Activated T-cell treated with anti-CD3 and anti-CD28 coated beads for 48 hours (primary cell): ENCODE measurements at regions not wholly inside any gene's neighbourhood (a gene's known extent, or its start where the extent isn't known, plus 50 kb on each side); places are given as distances from the start of the nearest gene placed in this dataset.
"Not testable (repeated sequence)": the region's sequence is repeated elsewhere in the genome, so short reads cannot be mapped to it uniquely, and the experiment has no call there.

Source experiments
- DNase-seq: peaks from one replicate; pipeline ENCODE4 v3.0.0-alpha.2; 2020; ENCODE audit warnings: low read depth

DNA sequence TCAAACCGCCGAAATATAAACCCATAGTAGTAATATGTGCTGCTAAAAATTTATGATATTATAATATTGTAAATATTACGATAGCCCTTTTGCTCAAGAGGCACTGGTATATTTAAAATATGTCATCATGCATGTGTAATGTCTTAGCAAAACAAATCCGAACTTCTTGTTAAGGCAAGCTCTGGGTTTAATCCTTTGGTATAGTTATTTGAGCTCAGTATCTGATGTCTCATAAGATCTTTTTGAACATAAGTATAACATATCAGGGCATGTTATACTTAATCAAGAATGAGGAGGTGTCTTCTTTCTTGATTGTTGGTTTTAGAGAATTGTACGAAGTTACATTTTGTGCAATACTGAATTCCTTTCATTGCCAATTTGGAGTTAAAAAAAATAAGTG is 154.1 kb upstream of the CBLB start:
- DNase-seq = no peak

DNA sequence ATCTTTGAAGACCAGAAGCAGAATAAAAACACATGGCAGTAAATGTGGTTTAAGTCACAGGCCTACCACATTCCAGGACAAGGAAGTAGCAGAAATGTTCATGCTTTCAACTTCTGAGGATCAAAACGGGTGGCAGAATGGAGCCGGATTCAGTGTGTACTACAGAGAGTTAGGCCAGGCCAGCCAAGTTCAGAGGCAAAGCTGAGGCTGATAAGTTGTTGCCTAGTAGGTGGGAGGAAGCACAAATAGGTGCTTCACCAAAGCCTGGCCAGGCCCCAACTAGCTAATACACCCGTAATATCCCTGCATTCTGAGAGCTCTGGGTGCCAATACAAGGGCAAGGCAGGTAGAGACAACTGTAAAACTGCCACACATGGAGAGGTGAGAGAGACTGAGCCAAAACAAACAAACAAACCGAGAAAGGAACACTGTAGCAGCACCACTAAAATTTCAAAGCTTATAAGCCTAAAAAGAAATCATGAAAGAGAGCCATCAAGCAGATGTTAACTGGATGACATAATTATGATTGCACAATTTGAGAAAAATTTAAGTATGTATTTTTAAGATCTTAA is 156.4 kb upstream of the CBLB start:
- DNase-seq = no peak

DNA sequence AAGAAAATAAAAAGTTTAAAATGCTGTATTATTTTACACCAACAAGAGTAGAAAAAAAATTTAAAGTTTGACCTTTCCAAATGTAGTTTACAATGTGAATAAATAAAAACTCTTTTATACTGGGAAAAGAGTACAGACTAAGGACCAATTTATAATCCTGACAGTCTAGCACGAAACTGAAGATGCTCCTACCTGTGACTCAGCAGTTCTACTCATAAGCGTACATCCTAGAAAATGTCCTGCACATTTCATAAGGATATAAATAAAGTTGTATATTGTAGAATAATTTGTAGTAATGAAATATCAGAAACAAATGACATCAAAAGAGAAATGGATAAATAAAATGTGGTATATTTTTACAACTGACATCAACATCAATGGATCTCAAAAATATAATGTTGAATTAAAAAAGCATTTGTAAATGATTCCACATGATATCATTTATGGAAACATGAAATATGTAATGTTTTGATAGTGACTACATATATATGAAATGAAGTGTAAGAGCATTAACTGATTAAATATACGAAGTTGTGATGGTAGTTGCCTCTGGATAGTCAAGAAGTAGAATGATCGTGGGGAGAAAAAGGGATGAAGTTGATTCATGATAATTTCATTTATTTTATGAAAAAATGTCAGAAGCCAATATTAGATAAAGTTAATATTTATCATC is 161.3 kb upstream of the CBLB start:
- no peak for DNase-seq

DNA sequence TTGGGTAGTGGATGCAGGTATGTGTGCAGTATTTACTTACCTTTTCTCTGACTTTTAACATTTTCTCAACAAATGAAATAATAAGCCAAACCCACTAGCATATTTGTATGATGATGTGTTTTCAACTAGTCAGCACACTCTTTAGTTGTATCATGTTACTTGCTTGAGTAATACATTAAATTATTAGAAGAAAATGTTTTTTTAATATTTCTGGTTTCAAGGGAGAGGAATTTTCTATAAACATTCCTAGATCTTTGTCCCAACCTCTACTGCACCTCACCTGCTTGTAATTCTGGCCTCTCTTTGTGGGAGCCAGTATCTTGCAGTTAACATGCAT is 161.8 kb upstream of the CBLB start:
- DNase-seq = no peak

DNA sequence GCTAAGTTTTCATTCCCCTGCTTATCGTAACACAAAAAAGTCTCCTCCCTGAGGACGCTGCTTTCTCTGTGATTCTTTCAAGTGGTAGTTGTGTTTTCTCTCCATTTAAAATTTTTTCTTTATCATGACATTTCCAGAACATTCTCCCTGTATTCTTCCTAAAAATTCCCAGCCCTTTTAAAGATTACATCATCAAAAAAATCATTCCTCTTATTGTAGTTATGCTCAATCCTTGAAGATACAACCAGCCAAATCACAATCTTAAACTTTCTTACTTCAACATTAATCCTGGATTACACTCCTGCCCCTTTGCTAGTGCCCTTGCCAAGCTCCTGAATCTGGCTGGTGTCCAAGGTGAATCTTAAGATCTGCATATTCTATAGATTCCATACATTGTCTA is 163.7 kb upstream of the CBLB start:
- no peak for DNase-seq

DNA sequence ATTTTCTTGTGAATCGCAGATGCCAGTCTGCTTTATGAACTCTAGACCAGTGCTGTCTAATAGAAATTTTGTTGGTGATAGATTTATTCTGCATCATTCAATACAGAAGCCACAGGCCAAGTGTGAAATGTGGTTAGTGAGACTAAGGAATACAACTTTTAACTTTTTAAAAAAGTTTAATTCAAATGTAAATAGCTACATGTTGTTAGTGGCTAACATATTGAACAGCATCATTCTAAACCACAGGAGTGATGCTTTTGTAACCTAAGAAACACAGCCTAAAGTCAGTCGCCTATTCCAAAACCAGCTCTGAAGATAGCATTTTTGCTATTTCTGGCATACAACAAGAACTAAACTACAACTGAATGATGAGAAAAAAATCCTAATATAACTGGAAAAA is 164.8 kb upstream of the CBLB start:
- no peak for DNase-seq

DNA sequence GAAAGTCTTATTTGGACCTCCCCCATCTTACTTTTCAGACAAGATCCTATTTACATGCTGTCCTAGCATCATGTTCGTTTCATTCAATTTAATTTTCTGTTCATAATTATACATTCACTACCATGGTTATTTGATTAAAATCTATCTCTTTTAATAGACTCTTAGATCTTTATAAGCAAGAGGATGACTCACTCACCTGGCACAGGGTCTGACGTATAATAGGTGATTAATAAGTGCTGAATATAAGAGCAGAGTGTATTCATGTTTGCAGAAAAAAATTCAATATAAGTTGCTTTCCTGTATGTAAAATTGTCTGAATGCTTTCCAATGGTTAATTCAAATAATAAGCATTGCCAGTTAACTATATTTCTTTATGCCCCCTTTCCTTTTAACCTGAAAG is 165.5 kb upstream of the CBLB start:
- no peak for DNase-seq

DNA sequence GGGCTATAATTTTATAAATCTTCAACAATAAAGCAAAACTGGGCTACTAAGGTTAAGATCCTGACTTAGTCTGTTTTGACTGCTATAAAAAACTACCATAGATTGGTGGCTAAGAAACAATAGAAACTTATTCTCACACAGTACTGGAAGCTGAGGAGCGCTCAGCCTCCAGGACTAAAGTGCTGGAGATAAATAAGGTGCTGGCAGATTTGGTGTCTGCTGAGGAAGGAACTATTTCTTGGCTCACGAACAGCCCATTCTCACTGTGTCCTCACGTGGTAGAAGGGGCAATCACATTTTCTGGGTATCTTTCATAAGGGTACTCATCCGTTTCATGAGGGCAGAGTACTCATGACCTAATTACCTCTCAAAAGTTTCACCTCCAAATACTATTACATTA is 166.8 kb upstream of the CBLB start:
- no peak for DNase-seq

DNA sequence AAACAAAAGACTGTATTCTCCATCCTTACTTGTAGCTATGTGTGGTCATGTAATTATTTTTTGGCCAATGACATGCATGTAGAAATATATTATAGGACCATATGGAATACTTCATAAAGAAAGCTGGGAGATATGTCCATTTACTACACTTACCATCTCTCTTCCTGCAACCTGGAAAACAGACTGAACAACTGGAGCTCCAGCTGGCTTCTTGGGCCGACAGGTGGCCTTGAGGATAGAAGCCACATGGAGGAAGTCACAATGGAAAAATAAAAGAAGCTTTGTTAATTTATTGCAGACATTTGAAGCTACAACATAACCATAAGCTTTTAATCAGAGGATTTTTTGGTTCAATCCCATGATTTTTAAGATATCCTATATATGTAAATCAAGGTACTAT is 167.9 kb upstream of the CBLB start:
- no peak for DNase-seq

DNA sequence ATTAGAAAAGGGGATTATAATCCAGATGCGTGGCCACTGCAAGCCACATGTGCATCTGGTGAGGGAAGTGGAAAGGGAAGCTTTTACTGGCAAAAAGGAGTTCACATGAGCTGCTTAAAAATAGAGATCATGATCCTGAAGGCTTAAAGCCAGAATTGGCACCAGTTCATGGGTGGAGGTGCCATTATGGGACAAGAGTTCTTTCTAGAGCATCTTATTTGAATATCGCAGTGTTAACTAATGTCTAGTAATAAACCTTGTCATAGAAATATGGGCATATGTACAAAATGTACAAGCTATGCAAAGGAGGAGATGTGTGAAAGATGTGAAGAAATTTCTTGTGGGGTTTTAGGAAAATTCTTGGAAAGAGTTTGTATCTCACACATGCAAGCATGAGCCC is 178.4 kb upstream of the CBLB start:
- no peak for DNase-seq

DNA sequence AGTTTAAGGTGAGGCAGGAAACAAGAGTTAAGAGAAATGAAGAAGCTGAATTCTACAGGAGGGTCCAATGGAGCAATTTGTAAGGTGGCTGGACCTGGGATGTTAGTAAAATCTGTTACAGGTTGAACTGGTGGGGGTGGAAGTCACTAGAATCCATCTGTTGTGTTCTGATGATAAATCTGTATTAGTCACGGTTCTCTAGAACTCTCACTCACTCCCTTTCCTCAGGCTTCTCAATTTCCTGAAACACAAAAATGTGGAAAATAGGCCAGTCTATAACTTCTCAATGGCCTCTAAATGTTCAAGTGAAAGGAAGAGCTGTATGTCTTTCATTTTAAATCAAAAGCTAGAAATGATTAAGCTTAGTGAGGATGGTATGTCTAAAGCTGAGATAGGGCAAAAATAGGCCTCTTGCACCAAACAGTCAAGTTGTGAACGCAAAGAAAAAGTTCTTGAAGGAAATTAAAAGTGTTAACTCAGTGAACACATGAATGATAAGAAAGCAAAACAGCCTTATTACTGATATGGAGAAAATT is 180.2 kb upstream of the CBLB start:
- no peak for DNase-seq

DNA sequence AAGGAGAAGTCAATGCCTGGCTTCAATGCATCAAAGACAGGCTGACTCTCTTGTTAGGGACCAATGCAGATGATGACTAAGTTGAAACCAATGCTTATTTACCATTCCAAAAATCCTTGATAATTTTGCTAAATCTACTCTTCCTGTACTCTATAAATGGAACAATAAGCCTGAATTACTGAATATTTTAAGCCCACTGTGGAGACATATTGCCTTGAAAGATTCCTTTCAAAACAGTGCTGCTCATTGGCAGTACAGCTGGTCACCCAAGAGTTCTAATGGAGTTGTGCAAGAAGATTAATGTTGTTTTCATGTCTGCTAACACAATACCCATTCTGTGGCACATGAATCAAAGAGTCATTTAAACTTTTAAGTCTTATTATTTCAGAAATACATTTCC is 181.0 kb upstream of the CBLB start:
- no peak for DNase-seq

DNA sequence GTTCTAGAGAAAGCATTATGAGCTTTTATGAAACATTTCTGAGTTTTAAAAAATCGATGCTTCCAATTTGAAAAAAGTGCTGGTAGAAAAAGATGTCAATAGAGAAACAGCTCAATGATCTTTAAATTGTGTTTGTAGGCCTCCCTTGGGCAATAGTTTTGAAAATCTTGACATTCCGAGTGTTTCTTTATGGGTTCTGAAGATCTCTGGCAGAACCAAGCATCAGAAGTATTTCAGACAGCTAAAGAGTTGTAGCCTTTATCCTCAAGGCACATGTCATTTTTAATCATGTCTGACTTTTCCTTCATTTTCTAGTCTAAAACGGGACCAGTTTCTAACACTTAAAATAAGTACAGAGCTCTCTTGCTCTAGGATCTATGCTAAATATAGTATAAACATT is 188.1 kb upstream of the CBLB start:
- no peak for DNase-seq

DNA sequence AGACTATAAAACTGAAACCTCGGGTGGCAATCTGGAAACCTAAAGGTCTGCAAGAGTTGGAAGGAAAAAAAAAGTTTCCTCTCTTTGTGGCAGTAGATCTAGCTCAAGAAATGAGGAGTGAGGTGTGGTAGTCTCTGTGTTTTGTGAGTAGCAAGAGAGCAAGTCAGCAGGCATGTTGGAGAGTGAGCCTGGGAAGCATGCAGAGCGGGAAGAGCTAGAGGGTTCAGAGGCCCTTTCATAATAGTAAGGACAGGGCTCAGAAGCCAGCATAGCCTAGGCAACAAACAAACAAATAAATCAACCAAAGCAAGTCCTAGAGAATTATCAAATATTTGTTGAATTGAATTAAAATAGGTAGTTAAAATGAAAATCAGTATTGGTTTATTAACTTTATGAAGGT is 189.7 kb upstream of the CBLB start:
- DNase-seq = no peak

DNA sequence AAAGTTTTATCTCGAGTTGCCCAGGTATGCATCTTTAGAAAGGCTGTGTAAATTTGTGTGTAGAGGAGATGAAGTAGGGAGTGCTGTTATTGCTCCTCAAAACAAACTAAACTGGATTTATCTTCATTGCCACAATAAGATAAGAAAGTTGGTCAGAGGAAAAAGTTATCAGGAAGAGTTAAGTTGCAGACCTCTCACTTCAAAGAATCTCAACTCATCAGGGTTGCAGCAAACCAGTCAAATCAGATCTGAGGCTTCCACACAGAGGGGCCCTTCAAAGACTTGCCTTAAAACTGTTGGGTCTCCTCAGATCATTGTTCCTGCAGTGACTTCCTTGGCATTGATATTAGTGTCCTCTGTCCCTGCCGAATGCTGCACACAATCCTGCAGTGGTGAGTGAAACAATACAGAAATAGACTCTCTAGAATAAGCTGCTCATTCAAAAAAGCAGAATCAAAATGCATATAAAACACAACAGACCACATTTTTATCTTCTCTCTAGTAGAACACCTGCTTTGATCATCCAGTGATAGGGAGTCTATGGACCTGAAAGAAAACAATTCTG is 191.2 kb upstream of the CBLB start:
- no peak for DNase-seq

DNA sequence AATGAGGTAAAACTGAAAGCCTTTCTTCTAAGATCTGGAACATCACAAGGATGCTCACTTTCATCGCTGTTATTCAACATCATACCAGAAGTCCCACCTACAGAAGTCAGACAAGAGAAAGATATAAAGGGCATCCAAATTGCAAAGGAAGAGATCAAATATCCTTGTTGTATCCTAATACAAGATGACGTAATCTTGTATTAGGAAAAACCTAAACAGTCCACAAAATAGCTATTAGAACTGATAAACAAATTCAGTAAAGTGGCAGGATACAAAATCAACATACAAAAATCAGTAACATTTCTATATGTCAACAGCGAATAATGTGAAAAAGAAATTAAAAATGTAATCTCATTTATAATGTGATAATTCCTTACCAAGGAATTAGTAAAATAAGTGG is 195.1 kb upstream of the CBLB start:
- no peak for DNase-seq

DNA sequence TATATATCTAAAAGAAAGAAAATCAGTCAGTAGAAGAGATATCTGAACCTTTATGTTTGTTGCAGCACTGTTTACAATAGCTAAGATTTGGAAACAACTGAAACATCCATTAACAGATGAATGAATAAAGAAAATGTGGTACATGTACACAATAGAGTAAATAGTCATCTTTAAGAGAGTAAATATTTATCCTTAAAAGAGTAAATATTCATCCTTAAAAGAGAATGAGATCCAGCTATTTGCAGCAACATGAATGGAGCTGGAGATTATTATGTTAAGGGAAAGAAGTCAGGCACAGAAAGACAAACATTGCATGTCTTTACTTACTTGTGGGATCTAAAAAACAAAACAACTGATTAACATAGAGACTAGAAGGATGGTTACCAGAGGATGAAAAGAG is 197.0 kb upstream of the CBLB start:
- DNase-seq = no peak

DNA sequence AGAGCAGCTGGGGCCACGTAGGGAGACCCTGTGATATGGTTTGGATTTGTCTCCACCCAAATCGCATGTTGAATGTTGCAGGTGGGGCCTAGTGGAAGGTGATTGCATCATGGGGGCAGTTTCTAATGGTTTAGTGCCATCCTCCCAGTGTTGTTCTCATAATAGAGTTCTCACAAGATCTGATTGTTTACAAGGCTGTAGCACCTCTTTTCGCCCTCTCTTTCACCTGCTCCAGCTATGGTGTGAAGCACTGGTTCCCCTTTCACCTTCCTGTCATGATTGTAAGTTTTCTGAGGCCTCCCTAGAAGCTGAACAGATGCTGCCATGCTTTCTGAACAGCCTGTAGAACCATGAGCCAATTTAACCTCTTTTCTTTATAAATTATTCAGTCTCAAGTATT is 198.9 kb upstream of the CBLB start:
- DNase-seq = no peak

DNA sequence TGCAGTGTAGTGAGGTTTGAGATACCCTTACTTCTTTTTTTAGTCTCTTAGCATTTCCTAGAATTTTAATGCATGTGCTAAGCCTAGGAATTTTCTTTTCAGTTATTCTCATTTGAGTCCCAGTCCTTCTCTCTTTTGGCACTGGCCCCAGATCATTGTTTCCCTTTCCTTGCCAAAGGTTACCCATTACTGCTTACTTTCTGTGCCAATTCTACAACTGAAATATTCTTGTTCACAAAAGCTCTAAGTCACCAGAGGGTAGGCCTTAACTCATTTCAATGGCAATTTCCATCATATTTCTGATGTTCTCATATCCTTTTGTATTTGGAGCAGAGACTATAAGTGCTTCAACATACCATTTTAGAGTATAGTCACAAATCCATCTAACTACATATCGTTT is 199.6 kb upstream of the CBLB start:
- no peak for DNase-seq

DNA sequence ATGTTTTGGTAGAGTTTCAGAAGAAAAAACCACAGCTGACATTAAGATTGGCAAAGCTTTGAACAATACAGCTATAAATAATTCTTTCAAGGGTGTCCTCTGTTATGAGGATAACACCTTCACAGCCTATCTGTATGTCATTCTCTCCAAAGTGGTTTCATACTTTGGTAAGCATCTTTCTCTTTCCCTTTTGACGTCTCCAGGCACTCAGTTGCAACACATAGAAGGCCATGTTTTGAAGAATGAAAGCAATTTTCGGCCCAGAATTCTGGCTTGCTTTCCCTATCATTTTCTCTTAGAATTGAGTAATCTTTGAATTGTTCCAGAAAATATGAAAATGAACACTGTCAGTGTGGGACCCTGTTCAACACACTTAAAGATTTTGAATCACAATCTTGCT is 200.0 kb upstream of the CBLB start:
- DNase-seq = no peak

DNA sequence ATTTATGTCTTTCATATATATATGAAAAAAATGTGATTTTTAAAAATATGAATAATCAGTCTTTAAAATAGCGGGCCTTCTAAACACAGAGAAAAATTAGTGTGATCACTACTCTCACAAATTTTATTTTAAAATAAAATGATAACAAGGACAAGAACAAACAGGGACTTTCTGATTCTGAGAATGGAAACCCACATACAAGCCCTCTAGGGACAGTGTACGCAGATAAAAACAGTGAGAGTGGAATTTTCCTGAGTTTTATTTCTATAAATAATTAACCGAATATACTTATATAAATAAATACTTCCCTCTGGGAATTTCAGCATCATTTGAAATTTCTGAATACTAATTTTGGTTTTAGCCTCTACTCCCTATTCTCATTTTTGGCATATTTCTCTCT is 201.4 kb upstream of the CBLB start:
- no peak for DNase-seq

DNA sequence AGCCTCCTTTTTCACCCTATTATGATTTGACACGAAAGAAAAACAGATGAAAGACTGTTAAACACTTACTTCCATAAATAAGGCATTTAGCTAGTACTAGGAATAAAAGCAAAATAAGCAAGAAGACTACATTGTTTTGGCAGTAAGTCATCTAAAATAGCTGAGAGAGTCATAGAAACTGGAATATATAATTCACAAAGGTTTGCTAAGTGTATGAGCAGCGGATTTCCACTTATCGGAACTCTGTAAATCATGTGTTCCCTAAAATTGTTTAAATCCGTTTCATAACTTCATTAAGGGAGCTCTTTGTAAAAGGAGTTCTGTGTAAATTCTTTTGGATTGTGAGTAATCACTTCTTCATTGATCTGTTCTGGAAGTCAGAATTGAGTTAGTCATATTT is 202.5 kb upstream of the CBLB start:
- no peak for DNase-seq

DNA sequence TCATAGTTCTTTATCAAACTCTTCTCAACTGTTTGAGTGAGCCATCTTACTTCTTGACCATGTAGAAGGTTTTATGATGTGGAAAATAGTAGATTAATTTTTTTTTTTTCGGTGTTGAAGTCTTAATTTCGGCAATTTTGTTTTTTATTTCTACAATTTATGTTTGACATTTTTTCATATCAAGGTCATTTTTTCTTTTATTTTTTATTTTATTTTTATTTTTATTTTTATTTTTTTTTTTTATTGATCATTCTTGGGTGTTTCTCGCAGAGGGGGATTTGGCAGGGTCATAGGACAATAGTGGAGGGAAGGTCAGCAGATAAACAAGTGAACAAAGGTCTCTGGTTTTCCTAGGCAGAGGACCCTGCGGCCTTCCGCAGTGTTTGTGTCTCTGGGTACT is 203.8 kb upstream of the CBLB start:
- not testable (repeated sequence) for DNase-seq

DNA sequence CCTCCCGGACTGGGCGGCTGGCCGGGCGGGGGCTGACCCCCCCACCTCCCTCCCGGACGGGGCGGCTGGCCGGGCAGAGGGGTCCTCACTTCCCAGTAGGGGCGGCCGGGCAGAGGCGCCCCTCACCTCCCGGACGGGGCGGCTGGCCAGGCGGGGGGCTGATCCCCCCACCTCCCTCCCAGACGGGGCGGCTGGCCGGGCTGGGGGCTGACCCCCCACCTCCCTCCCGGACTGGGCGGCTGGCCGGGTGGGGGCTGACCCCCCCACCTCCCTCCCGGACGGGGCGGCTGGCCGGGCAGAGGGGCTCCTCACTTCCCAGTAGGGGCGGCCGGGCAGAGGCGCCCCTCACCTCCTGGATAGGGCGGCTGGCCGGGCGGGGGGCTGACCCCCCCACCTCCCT is 205.0 kb upstream of the CBLB start:
- DNase-seq = not testable (repeated sequence)
